ENCODE measurements at regions not wholly inside any gene's neighbourhood (a gene's known extent, or its start where the extent isn't known, plus 50 kb on each side); places are given as distances from the start of the nearest gene placed in this dataset.

- TF ChIP-seq CTCF (IDR thresholded peaks at IDR 0.05) (no peak), EP300 (IDR thresholded peaks at IDR 0.05) (no peak), POLR2AphosphoS5 (IDR thresholded peaks at IDR 0.05) (no peak)
These were observed 227.8 kb upstream of the CXXC4 start for GRCh38 chr4:104722467-104722866.

Measured in esophagus muscularis mucosa (tissue), 4 donors.